HEK293T (cell line): ENCODE measurements at regions not wholly inside any gene's neighbourhood (a gene's known extent, or its start where the extent isn't known, plus 50 kb on each side); places are given as distances from the start of the nearest gene placed in this dataset.

Experiments
- L3MBTL2 ChIP-seq: fragments of 450-650 bp; conservative IDR thresholded peaks from 2 replicates; pipeline ENCODE4 v1.6.1; 2016; ENCODE audit warnings: mild to moderate bottlenecking
- LEF1 ChIP-seq: fragments of 450-650 bp; IDR thresholded peaks from 2 replicates; pipeline ENCODE4 v1.6.1; 2017; ENCODE audit warnings: mild to moderate bottlenecking, borderline replicate concordance
- NFRKB ChIP-seq: fragments of 450-650 bp; IDR thresholded peaks from 2 replicates; pipeline ENCODE4 v1.6.1; 2016; ENCODE audit warnings: mild to moderate bottlenecking, moderate library complexity
- SUZ12 ChIP-seq: fragments of 450-650 bp; IDR thresholded peaks from 2 replicates; pipeline ENCODE4 v1.6.1; 2016; ENCODE audit warnings: mild to moderate bottlenecking
- TARDBP ChIP-seq: fragments of 450-650 bp; IDR thresholded peaks from 2 replicates; pipeline ENCODE4 v1.6.1; 2016

DNA sequence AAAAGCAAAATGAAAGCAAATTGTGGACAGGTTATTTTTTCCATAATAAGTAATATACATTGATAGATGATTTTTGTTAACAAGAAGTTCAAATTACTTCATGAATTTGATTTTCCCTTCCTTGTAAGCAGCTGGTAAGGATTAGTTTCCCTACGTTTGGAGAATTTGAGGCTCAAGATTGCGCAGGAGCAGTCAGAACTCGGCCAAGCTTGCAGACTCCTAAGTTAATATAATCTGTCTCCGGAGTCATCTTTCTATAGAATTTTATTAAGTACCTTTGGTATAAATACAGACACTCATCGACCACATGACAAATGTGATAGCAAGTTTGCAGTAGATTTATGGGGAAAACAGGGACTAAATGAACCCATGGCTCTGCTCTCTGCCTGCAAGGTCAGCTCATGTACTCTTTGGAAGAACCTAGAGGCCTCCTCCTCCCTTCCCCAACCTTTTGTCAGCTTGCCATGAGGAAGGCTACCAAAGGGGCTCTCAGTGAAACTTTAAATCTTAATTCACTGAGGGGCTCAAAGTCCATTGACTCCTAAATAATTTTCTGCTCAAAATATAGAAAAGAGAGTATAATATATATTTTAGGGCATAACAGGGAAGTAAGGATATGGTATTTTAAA is 89.2 kb upstream of the CTTNBP2 start:
- no peak for TF ChIP-seq L3MBTL2
- TF ChIP-seq SUZ12 = no peak
- TF ChIP-seq NFRKB = no peak
- TF ChIP-seq TARDBP = no peak
- TF ChIP-seq LEF1 = no peak
